GM19328 (cell line): ENCODE measurements at regions not wholly inside any gene's neighbourhood (a gene's known extent, or its start where the extent isn't known, plus 50 kb on each side); places are given as distances from the start of the nearest gene placed in this dataset.
"Not testable (repeated sequence)": the region's sequence is repeated elsewhere in the genome, so short reads cannot be mapped to it uniquely, and the experiment has no call there.

Experiments used
- ATAC-seq: cut with Tn5 transposase; IDR thresholded peaks from one replicate; pipeline ENCODE4 v1.9.1; 2021; ENCODE audit warnings: mild to moderate bottlenecking, moderate library complexity; ENCODE audit not compliant: unreplicated experiment

GRCh38 chr6:156612361-156612760 is 164.8 kb upstream of the ARID1B start:
- ATAC-seq: no peak

DNA sequence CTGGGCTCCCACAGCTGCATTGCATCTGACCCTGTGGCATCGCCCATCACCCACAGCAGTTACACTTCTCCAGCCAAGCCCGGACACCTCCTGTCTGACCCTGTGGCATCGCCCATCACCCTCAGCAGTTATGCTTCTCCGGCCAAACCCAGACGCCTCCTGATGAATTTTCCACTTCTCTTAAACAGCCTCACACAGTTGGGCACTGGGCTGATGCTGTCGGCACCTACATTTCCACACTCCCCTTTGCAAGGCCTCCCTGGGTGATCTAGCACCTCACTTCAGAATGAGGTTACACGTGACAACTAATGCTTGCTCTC is 175.2 kb upstream of the ARID1B start:
- no peak for ATAC-seq

DNA sequence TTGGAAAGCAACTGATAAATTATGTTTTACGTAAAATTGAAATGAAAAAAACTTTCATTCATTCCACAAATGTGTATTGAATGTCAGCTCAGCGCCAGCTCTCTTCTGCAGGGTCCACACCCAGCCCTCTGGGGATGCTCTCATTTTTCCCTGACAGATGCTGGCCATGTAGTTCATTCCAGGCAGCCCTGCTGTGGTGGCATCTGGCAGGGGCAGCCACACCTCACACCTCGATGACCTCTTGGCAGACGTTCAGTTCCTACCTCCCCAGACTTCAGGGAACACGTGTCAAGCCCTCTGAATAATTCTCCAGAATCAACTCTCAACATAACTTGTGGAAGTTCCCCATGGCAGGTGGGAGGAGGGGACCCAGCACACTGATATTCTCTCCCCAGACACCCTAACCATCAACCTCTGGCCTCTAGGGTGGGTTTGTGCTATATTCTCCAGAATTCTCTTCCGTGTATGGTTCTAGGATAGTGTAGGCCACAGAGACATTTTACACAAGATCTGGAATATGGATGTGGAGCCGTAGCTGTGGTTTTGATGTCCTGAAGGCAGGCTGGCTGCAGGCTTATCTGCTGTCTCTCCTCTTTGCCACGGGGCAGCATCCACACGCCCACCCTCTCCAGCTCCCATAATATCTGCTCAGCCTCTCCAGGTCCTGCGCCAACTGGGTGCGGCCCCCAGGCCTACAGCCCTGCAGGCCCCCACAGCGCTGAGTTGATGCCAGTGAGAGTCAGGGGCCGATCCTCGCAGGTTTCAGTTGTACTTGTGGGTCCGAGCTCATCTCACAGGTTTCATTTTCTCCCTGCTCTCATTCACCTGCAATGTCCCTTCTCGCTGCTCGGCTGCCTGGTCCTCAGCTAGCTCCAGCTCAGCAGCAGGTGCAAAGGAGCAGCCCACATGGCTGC is 175.8 kb upstream of the ARID1B start:
- ATAC-seq: no peak

- ATAC-seq: no peak
Observed at GRCh38 chr6:156600678-156601077, 176.5 kb upstream of the ARID1B start.

DNA sequence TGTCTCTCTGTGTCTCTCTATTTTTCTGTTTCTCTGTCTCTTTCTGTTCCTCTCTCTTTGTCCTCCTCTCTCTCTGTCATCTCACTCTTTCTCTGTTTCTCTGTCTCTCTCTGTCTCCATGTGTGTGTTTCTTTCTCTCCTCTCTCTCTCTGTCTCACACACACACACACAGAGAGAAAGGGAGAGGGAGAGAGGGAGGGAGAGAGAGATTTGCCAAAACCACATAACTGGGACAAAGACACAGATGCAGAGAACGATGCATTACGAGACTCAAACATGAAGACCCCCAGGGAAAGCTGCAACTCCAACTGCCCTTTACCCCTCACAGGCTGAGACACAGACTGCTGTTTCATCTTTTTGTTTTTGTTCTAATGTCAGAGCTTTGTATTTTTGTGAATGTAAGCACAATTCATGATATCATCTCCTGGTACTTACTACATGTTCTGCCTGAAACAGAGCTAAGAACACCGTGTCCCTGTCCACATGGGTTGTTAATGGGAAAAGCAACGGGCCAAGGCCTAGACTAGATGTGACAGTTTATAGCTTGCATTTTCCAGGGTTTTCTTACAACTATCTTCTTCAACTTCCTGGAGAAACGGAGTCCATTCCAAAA is 177.1 kb upstream of the ARID1B start:
- no peak for ATAC-seq

DNA sequence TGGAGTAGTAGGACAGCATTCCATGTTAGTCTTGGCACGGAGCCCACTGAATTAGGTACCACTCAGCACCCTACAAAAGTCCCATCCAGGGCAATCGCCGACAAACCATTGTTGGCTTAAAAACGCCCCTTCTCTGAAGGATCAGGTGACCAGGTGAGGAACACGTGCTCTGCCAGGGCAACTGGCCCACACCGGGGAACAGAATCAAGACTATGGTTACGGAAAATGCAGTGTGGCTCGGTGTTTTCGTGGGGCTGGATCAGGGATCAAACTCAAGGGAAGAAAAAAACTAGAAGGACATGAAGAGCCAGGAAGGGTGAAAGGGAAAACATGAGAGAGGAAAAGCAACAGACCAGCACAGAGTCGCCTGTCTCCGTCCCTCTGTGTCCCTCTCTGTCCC is 177.8 kb upstream of the ARID1B start:
- ATAC-seq: no peak

GRCh38 chr6:156598855-156599180 is 178.4 kb upstream of the ARID1B start:
- no peak for ATAC-seq

DNA sequence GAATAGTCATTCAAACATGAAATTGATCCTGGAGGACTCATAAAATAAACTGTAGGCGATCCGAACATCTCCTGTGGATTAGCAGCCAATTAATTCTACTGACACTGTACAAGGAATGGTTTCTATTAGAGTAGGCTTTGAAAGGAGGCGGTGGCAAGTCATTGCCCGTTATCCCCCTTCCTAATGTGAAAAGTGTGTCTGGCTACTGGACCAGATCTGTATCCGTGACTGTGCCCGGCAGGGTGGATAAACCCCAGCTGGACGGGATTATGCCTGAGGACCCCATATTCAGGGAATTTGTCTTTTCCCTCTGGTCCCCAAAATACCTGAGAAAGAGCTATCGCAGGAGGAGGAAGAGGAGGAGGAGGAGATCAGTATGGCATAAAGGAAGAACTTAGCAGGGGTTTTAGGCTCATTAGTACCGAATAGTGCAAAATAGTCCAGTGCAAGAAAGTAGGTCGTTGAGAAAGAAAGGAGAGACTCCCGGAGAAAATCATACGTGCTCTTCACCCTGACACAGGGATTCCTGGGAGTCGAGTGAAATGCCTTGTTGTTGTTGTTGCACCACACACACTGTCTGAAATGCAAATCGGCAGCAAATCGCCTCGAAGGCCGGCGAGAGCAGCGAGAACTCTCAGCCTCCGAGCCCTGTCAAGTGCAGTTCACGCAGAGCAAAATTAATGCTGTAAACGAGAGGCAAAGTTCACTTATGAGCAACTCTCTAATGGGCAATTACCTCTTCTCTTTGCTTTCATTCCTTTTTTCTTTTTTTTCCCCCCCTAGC is 178.9 kb upstream of the ARID1B start:
- ATAC-seq: no peak

DNA sequence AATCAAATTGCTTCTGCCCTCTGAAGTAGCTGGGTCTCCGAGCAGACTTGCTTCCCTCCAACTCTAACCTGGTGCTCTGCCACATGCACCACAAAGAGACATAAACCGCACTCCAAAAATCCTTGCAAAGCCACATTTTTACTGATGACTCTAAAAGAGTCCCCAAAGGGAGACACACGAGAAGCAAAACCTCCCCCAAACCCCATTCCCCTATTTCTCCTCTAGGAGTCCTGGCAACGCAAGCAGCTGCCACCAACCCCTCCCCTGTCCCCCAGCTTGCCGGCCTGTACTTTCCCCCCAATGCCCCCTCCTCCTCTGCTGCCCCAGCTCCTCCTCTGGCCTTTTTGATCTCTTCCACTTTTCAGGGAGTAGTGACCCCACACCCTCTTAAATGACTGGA is 180.1 kb upstream of the ARID1B start:
- ATAC-seq: no peak

DNA sequence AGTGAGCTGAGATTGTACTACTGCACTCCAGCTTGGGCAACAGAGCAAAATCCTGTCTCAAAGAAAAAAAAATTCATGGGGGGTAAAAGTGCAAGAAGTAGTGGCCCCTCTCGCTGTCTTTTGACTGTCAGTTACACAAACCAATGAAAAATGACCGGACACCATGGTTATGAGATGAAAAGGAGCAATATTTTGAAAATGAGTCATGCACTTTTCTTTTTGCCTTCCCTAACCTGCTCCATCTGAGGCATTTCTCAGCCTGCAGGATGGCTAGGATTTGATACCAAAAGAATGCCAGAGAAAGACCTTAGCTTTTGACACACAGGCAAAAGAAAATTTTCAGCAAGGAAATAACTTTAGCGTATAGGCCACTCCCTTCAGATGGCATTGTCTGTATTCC is 181.7 kb upstream of the ARID1B start:
- ATAC-seq: no peak

- no peak for ATAC-seq
Observed at GRCh38 chr6:156593893-156594292, 183.3 kb upstream of the ARID1B start.

- no peak for ATAC-seq
Observed at GRCh38 chr6:156593127-156593526, 184.1 kb upstream of the ARID1B start.

GRCh38 chr6:156590482-156590881 is 186.7 kb upstream of the ARID1B start:
- ATAC-seq: no peak

DNA sequence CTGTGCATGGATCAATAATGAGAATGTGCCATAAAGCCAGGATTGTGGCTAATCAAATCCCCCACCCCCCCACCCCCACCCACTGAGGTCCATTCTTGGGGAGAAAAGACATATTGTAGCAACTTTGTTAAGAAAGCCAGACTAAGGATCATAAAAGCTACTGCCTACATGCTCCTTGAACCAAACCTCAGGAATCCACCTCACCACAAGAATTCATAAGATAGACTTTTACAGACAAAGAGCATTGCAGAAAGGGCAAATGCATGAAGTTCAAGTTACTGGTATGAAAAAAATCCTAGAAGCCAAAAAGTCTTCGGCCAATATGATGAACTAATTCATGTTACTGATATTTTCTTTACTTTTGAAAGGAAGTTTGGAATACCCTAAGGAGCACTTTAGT is 187.9 kb upstream of the ARID1B start:
- no peak for ATAC-seq

GRCh38 chr6:156587751-156588301 is 189.4 kb upstream of the ARID1B start:
- no peak for ATAC-seq

DNA sequence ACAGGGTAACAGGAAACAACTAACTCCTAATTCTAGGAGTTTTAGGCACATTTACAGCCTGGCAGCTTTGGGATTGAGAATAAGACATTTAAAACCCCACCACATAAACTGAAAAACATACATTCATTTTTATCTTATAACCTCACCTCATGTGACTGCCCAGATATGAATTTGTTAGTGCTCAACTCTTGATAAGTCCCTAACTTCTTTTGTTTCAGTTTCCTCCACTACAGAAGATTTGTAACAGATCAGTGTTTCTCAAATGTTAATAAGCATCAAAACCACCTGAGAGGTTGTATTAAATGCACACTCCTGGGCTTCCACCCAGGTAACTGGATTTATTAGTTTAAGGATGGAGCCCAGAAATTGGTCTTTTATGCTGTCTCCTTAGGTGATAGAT is 190.1 kb upstream of the ARID1B start:
- ATAC-seq: no peak

DNA sequence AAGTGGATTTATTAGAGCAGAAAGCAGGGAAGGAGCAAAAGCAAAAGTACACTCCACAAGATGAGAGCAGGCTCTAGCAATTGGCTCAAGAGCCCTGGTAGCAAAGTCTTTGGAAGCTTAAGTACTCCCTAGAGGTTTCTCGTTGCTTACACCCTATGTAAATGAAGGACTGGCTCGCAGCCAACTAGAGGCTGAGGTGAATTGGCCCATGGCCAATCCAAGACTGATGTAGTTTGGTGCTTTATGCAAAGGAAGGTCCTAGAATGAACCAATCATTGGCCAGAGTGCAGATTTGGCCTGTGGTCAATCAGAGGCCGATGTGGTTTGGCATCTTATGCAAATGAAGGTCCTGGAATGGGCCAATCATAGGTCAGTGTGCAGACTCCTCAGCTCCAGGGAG is 191.3 kb upstream of the ARID1B start:
- no peak for ATAC-seq

DNA sequence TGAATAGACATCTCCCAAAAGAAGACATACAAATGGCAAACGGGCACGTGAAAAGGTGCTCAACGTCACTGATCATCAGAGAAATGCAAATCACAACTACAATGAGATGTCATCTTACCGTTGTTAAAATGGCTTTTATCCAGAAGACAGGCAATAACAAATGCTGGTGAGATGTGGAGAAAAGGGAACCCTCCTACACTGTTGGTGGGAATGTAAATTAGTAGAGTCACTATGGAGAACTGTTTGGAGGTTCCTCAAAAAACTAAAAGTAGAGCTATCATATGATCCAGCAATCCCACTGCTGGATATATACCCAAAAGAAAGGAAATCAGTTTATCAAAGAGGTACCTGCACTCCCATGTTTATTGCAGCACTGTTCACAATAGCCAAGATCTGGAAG is 193.1 kb upstream of the ARID1B start:
- not testable (repeated sequence) for ATAC-seq

DNA sequence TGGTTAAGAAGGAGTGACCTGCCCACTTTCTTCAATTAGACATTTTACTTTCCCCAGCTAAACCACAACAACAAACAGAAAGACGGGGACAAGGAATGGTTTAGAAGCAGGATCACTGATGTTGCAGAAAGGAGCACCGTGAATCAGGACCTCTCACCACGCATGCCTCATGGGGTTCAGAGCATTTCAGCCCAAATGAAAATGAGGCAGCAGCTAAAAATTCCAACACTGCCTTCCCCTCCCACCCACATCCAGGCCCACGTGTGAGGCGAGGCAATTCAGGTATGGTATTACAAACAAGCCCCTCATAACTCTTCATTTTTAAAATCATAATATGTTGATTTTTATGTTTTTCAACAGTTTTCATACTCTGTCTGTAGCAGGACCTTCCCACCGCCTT is 194.1 kb upstream of the ARID1B start:
- no peak for ATAC-seq

DNA sequence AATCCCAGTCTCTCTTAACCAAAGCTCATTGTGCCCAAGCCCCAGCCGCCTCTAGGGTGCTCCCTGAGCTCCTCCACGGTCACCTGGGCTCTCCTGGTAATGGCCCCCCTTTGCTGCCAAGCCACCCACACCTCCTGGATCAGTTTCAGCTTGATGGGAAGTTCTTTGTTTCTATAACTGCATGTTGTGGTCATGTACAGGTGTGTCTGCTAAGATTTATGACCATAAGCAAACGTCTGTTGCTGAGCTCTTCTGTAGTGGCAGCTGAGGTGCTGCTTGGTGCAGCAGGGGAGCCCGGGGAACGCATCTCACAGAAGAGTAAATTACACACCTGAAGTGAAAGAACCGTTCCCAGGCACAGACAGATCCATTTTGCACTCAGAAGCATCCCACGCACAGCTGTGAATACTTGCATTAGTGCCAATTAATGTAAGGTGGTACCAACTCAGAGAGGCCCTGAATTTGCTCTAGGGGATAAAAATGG is 194.6 kb upstream of the ARID1B start:
- no peak for ATAC-seq

DNA sequence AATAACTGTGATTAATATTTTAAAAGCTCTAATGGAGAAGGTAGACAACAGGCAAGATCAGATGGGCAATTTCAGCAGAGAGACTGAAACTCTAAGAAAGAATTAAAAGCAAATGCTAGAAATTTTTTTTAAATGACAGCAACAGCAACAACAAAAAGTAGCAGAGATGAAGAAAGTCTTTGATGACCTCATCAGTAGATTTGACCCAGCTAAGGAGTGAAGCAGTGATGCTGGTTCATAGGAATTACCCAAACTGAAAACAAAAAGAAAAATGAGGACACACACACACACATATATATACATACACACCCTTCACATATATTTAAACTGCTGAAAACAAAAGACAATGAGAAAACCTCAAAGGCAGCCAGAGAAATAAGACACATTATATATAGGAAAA is 197.6 kb upstream of the ARID1B start:
- ATAC-seq: no peak

DNA sequence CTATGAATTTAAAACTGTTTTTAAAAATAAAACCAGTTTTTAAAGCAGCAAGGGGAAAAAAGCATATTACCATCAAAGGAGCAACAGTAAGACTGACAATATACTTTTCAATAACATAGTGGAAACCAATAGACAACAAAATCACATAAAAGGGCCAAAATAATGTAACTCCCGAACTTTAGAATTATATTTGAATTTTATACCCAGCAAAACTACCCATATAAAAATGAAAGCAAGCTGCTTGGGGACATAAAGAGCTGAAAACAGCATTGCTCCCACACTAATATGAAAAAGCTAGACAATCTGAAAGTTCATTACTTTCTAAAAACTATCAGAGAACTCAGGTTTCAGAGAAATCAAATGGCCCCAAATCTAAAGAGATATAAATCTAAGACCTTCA is 199.4 kb upstream of the ARID1B start:
- ATAC-seq: no peak
